Naive thymus-derived CD8-positive, alpha-beta T cell (primary cell): ENCODE measurements at regions not wholly inside any gene's neighbourhood (a gene's known extent, or its start where the extent isn't known, plus 50 kb on each side); places are given as distances from the start of the nearest gene placed in this dataset.

ENCODE experiments used
- ATAC-seq, 2 donors: fragments of 150-1000 bp; cut with Tn5 transposase in 1 of 2; sonication (Bioruptor Pico), chemical (Tn5 transposase) in 1 of 2; 1 replicate in 1 of 2; 2 replicates in 1 of 2; pipeline ENCODE4 v1.10.0; 2021; ENCODE audit warnings: mild to moderate bottlenecking in 2 of 2, moderate library complexity in 2 of 2
- POLR2A ChIA-PET: fragments of 350-600 bp; sonication (Branson Sonifier 250); formaldehyde crosslinking; loops from one replicate; lab custom pipeline; 2021; ENCODE audit warnings: antibody characterized with exemption; lab: Charles Lee
- DNase-seq, 10 donors: peaks; one replicate each; pipeline versions ENCODE4 v3.0.0 to v3.0.0-alpha.2; 2020 to 2022
- H3K27ac Mint-ChIP-seq, 10 donors: one replicate each; pipeline ENCODE4 v1.8.0; 2020 to 2022; ENCODE audit warnings: mild to moderate bottlenecking in 10 of 10, mixed read lengths in 10 of 10, moderate library complexity in 4 of 10, inconsistent platforms in 1 of 10
- H3K27me3 Mint-ChIP-seq, 5 donors: one replicate each; pipeline ENCODE4 v1.8.0; 2021 to 2022; ENCODE audit warnings: mixed read lengths in 5 of 5
- H3K36me3 Mint-ChIP-seq, 3 donors: one replicate each; pipeline ENCODE4 v1.8.0; 2020 to 2022; ENCODE audit warnings: mixed read lengths in 3 of 3, mild to moderate bottlenecking in 2 of 3, inconsistent platforms in 1 of 3
- H3K4me1 Mint-ChIP-seq, 4 donors: one replicate each; pipeline ENCODE4 v1.8.0; 2021 to 2022; ENCODE audit warnings: mixed read lengths in 4 of 4
- H3K4me3 Mint-ChIP-seq, 10 donors: one replicate each; pipeline ENCODE4 v1.8.0; 2020 to 2022; ENCODE audit warnings: mild to moderate bottlenecking in 10 of 10, mixed read lengths in 10 of 10, moderate library complexity in 6 of 10, inconsistent platforms in 1 of 10
- H3K9me3 Mint-ChIP-seq, 9 donors: one replicate each; pipeline ENCODE4 v1.8.0; 2020 to 2022; ENCODE audit warnings: mixed read lengths in 9 of 9, mild to moderate bottlenecking in 3 of 9, inconsistent platforms in 1 of 9, moderate library complexity in 1 of 9

- Mint-ChIP-seq H3K36me3 (no peaks in the 10 kb centered on the region), H3K27me3 (peaks cover 14 to 34% (median 23%) of the 10 kb centered on the region in 5 donors), H3K4me3 (peak overlapping the region; percentile 84 to 95 (median 92)), H3K9me3 (no peaks in the 10 kb centered on the region), H3K27ac (peak overlapping the region in 5 of 10 donors; percentile 27 to 89 (median 44)), H3K4me1 (peaks cover 4 to 26% (median 21%) of the 10 kb centered on the region in 4 donors)
- peak; percentile 64 to 88 (median 75) for DNase-seq
- peak; percentile 77 to 82 for ATAC-seq
- POLR2A ChIA-PET: interaction anchor here (1.1 to 1.8 kb wide), 3 partner anchors 125 to 223 kb away, joined by 3 to 12 read pairs (median 3); partner anchors contain the start of gene EIF4G2
Observed at GRCh38 chr11:10933455-10934292, 75.8 kb upstream of the ZBED5 start.

GRCh38 chr11:10932976-10933375 lies 75.1 kb upstream of the ZBED5 start:
- Mint-ChIP-seq H3K4me1 (peaks cover 4 to 26% (median 21%) of the 10 kb centered on the region in 4 donors), H3K9me3 (no peaks in the 10 kb centered on the region), H3K27me3 (peaks cover 14 to 36% (median 25%) of the 10 kb centered on the region in 5 donors), H3K27ac (peak overlapping the region in 1 of 10 donors; percentile 48), H3K4me3 (peak overlapping the region in 3 of 10 donors; percentile 8 to 95 (median 65)), H3K36me3 (no peaks in the 10 kb centered on the region)
- DNase-seq: no peak
- no peak for ATAC-seq
- POLR2A ChIA-PET: interaction anchor here (1.8 kb wide), 1 partner anchor 124 kb away, joined by 12 read pairs; the partner anchor contains the start of gene EIF4G2

- DNase-seq (no peak), ATAC-seq (no peak)
- no peaks in the 10 kb centered on the region for H3K9me3 Mint-ChIP-seq
- peaks cover 14 to 40% (median 25%) of the 10 kb centered on the region in 5 donors for H3K27me3 Mint-ChIP-seq
- H3K4me1 Mint-ChIP-seq: peaks cover 4 to 26% (median 21%) of the 10 kb centered on the region in 4 donors
- POLR2A ChIA-PET: interaction anchor here (0.7 to 1.9 kb wide), 2 partner anchors 14 to 123 kb away, joined by 3 to 10 read pairs; partner anchors contain the start of gene EIF4G2
- H3K36me3 Mint-ChIP-seq: no peaks in the 10 kb centered on the region
- peak overlapping the region; percentile 72 to 93 (median 82) for H3K4me3 Mint-ChIP-seq
- peak overlapping the region in 2 of 10 donors; percentile 32 to 75 for H3K27ac Mint-ChIP-seq
Observed at GRCh38 chr11:10931761-10932670, 74.2 kb upstream of the ZBED5 start.

DNA sequence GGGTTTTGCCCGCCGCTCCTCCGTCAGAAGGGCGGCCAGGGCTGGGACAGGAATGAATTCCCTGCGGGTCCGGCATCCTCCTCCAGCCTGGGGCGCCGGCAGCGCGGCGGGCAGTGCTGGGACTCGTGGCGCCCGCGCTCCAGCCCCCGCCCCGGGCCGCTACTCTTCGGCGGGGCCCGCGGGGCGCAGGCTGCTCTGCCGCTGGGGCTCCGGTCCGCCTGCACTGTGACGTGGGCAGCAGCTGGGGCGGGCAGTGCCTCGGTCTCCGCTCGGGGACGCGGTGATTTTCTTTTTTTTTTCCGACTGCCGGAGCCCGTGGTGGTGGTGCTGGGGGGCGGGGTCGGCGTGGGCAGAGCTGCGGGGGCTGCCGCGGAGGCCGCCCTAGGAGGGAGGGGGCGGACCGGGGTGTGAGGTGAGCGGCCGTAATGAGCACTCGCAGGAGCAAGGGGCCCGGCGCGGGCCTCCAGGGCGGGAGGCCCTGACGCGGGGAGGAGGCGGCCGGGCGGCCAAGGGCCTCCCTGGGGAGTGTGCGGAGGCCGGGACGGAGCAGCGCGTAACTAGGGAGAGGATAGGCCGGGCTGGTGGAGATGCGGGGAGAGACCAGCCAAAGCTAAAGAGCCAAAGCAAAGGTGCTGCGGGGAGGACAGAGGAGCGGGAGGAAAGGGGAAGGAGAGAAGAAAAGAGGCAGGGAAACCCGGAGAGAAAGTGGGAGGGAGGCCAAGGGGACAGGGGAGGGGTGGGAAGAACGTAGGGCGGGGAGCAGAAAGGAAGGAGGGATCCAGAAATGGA lies 73.3 kb upstream of the ZBED5 start:
- H3K27ac Mint-ChIP-seq: peak overlapping the region in 2 of 10 donors; percentile 32 to 75
- POLR2A ChIA-PET: interaction anchor here (1.0 to 1.9 kb wide), 5 partner anchors 73 to 910 kb away, joined by 3 to 10 read pairs (median 4); partner anchors contain the start of genes EIF4G2, USP47 and ZBED5
- peaks cover 4 to 26% (median 21%) of the 10 kb centered on the region in 4 donors for H3K4me1 Mint-ChIP-seq
- no peaks in the 10 kb centered on the region for H3K36me3 Mint-ChIP-seq
- DNase-seq (peak; percentile 15 to 70 (median 40)), ATAC-seq (peak; percentile 59 to 77)
- peak overlapping the region; percentile 72 to 93 (median 86) for H3K4me3 Mint-ChIP-seq
- H3K27me3 Mint-ChIP-seq: peaks cover 17 to 44% (median 25%) of the 10 kb centered on the region in 5 donors
- H3K9me3 Mint-ChIP-seq: no peaks in the 10 kb centered on the region

- ATAC-seq (peak; percentile 41 to 51), DNase-seq (peak in 4 of 10 donors; percentile 6 to 37 (median 18))
- Mint-ChIP-seq H3K9me3 (no peaks in the 10 kb centered on the region), H3K27ac (peak overlapping the region in 2 of 10 donors; percentile 34), H3K27me3 (peaks cover 17 to 44% (median 25%) of the 10 kb centered on the region in 5 donors), H3K4me3 (peak overlapping the region; percentile 72 to 90 (median 85)), H3K36me3 (no peaks in the 10 kb centered on the region), H3K4me1 (peaks cover 4 to 26% (median 21%) of the 10 kb centered on the region in 4 donors)
- POLR2A ChIA-PET: interaction anchor here (1.0 to 1.9 kb wide), 5 partner anchors 72 to 911 kb away, joined by 3 to 10 read pairs (median 4); partner anchors contain the start of genes EIF4G2, USP47 and ZBED5
Observed at GRCh38 chr11:10930224-10930971, 72.5 kb upstream of the ZBED5 start.

DNA sequence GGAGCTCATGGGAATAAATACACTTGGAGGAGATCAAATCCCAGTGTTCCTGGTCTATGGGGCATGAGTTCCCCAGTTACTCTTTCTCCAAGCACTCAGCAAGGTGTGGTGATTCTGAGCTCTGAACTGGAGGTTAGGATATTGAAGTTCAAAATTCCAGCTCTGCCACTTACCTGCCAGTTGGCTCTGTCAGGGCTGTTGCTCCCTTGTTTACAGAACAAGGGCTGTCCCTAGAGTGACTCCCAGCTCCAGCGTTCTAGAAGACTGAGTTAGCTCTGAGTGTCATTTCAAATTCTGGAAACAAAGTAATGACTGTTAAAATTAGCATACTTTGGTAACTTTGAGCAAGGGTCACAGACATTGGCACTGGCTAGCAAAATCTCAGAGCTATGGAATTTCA lies 69.7 kb upstream of the ZBED5 start:
- peaks cover 13 to 34% (median 21%) of the 10 kb centered on the region in 5 donors for H3K27me3 Mint-ChIP-seq
- H3K4me1 Mint-ChIP-seq: peaks cover 0 to 10% (median 9%) of the 10 kb centered on the region in 4 donors
- DNase-seq (no peak), ATAC-seq (no peak)
- no peaks in the 10 kb centered on the region for H3K9me3 Mint-ChIP-seq
- POLR2A ChIA-PET: interaction anchor here (0.7 to 1.0 kb wide), 2 partner anchors 69 to 71 kb away, joined by 3 read pairs; partner anchors contain the start of gene ZBED5
- H3K36me3 Mint-ChIP-seq: no peaks in the 10 kb centered on the region
- no peak overlapping the region for H3K27ac Mint-ChIP-seq
- no peak overlapping the region for H3K4me3 Mint-ChIP-seq

- POLR2A ChIA-PET: interaction anchor here (0.7 kb wide), 1 partner anchor 70 kb away, joined by 3 read pairs; no protein-coding TSS in a partner anchor
- ATAC-seq: no peak
- peaks cover 0 to 10% (median 8%) of the 10 kb centered on the region in 4 donors for H3K4me1 Mint-ChIP-seq
- peaks cover 13 to 34% (median 18%) of the 10 kb centered on the region in 5 donors for H3K27me3 Mint-ChIP-seq
- H3K9me3 Mint-ChIP-seq: no peaks in the 10 kb centered on the region
- no peaks in the 10 kb centered on the region for H3K36me3 Mint-ChIP-seq
- no peak for DNase-seq
- no peak overlapping the region for H3K27ac Mint-ChIP-seq
- H3K4me3 Mint-ChIP-seq: no peak overlapping the region
Observed at GRCh38 chr11:10926801-10927211, 69.0 kb upstream of the ZBED5 start.

DNA sequence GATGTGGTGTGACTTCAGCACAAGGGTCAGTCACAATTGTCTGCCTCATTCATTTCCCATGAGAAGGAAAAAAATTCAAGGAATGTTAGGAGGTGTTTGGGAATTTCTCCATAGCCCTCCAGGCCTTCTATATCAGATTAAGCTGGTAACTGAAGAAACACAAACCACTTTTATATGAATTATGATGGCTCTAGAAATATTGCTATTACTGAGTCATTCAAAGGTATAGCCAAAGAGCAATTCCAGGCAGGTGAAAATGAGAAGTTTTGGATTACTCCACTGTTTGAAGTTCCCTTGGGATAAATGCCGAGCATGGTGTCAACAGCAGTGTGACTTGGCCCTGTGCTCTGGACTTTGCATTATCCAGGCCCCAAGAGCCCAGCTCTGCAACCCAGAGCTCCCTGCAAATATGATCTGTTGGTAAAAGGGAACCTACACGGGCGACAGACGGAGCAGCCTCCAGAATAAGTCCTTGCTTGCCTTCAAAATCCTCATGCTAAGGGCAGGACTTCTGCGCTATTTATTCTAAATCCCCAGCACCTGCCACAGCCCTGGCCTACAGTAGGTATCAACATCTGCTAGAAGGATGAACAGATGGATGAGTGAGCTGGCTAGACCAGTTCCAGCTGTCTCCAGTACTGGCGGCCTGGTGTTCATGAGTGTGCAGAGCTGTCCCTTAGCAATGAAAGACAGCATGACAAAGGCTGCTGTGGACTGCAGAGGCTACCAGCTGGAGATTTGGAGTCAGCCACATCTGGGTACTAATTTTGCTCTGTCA lies 67.5 kb upstream of the ZBED5 start:
- Mint-ChIP-seq H3K9me3 (no peaks in the 10 kb centered on the region), H3K4me1 (peaks cover 0 to 2% (median 1%) of the 10 kb centered on the region in 4 donors), H3K4me3 (no peak overlapping the region), H3K36me3 (no peaks in the 10 kb centered on the region), H3K27me3 (peaks cover 6 to 27% (median 12%) of the 10 kb centered on the region in 5 donors), H3K27ac (no peak overlapping the region)
- ATAC-seq: no peak
- no peak for DNase-seq
- POLR2A ChIA-PET: no interaction called here

DNA sequence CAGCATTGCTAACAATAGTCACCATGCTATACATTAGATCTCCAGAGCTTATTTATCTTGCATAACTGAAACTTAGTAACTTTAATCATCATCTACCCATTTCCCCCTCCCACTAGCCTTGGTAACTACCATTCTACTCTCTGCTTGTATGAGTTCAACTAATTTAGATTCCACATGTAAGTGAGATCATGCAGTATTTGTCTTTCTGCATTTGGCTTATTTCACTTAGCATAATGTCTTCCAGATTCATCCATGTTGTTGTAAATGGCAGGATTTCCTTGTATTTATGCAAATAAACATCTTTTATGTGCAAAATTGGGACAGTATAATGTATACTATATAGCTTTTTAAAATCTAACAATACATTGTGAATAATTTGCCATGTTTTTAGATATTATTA lies 66.0 kb upstream of the ZBED5 start:
- Mint-ChIP-seq H3K9me3 (peaks cover 0 to under 1% (median 0%) of the 10 kb centered on the region in 9 donors), H3K4me3 (no peak overlapping the region), H3K36me3 (peaks cover 0 to under 1% (median 0%) of the 10 kb centered on the region in 3 donors), H3K27me3 (peaks cover 5 to 19% (median 8%) of the 10 kb centered on the region in 5 donors), H3K4me1 (peaks cover 0 to 2% (median 0%) of the 10 kb centered on the region in 4 donors), H3K27ac (no peak overlapping the region)
- DNase-seq (no peak), ATAC-seq (no peak)
- POLR2A ChIA-PET: interaction anchor here (0.7 kb wide), 1 partner anchor 80 kb away, joined by 3 read pairs; no protein-coding TSS in a partner anchor

GRCh38 chr11:10922892-10923291 lies 65.0 kb upstream of the ZBED5 start:
- Mint-ChIP-seq H3K4me3 (no peak overlapping the region), H3K36me3 (peaks cover 0 to 10% (median 5%) of the 10 kb centered on the region in 3 donors), H3K27me3 (peaks cover 0 to 14% (median 0%) of the 10 kb centered on the region in 5 donors), H3K27ac (peak overlapping the region in 1 of 10 donors; percentile 3), H3K4me1 (peaks cover 0 to 2% (median 0%) of the 10 kb centered on the region in 4 donors), H3K9me3 (peaks cover 0 to 11% (median 4%) of the 10 kb centered on the region in 9 donors)
- DNase-seq (no peak), ATAC-seq (no peak)
- POLR2A ChIA-PET: no interaction called here
